A549 (cell line): ENCODE measurements at regions not wholly inside any gene's neighbourhood (a gene's known extent, or its start where the extent isn't known, plus 50 kb on each side); places are given as distances from the start of the nearest gene placed in this dataset.

Source experiments
- ATAC-seq, 2 experiments: fragments of 200-7000 bp in 1 of 2; fragments of >200 bp in 1 of 2; cut with Nextera tagmentation in 1 of 2; cut with Tn5 transposase in 1 of 2; 3 replicates each; pipeline versions ENCODE4 v1.8.0 to v1.9.1; 2018 to 2020; ENCODE audit warnings: mild to moderate bottlenecking in 1 of 2, moderate library complexity in 1 of 2
- CTCF ChIA-PET: fragments of 300-600 bp; sonication (Branson Sonifier 250); formaldehyde crosslinking; extraction: SDS; loops from one replicate; lab custom pipeline; 2021; ENCODE audit warnings: antibody characterized with exemption, inconsistent platforms; lab: Yijun Ruan, JAX
- POLR2A ChIA-PET: fragments of 350-600 bp; formaldehyde crosslinking; extraction: SDS; loops from one replicate; lab custom pipeline; 2021; ENCODE audit warnings: antibody characterized with exemption, inconsistent platforms; lab: Yijun Ruan, JAX
- DNase-seq, 2 experiments: peaks; one replicate each; pipeline versions ENCODE4 v3.0.0 to v3.0.0-alpha.2; 2011 to 2016; ENCODE audit warnings: low read depth in 1 of 2, low spot score in 1 of 2
- FAIRE-seq: peaks from 2 replicates; lab custom pipeline; 2011; peaks lifted over from hg19 to GRCh38; lab: Jason Lieb, UNC
- H3K27ac ChIP-seq, 2 experiments: fragments of >200 bp; sonication (Bioruptor Twin); formaldehyde crosslinking; 3 replicates each; pipeline ENCODE4 v1.5.1; 2016 to 2017
- H3K4me1 ChIP-seq: fragments of >200 bp; sonication (Bioruptor Twin); formaldehyde crosslinking; 3 replicates; pipeline ENCODE4 v1.6.1; 2016
- H3K4me2 ChIP-seq: fragments of >200 bp; sonication (Bioruptor Twin); formaldehyde crosslinking; 3 replicates; pipeline ENCODE4 v1.6.1; 2016
- H3K4me3 ChIP-seq: fragments of >200 bp; sonication (Bioruptor Twin); formaldehyde crosslinking; 3 replicates; pipeline ENCODE4 v1.5.1; 2016
- H3K9me3 ChIP-seq: fragments of >200 bp; sonication (Bioruptor Twin); formaldehyde crosslinking; 3 replicates; pipeline ENCODE4 v1.6.1; 2016
- BHLHE40 ChIP-seq: IDR thresholded peaks from 2 replicates; pipeline ENCODE4 v1.6.1; 2012; ENCODE audit warnings: low read depth, low read length, inconsistent platforms
- CBX2 ChIP-seq: fragments of 200-600 bp; sonication (generic); IDR thresholded peaks from 2 replicates; pipeline ENCODE4 v1.6.1; 2016; ENCODE audit warnings: low read depth, mild to moderate bottlenecking, borderline replicate concordance
- CHD4 ChIP-seq: fragments of 200-600 bp; sonication (generic); IDR thresholded peaks from 2 replicates; pipeline ENCODE4 v1.6.1; 2016; ENCODE audit warnings: antibody characterized with exemption, mild to moderate bottlenecking, borderline replicate concordance
- ELK1 ChIP-seq: fragments of 150-350 bp; IDR thresholded peaks from 2 replicates; pipeline ENCODE4 v1.6.1; 2014; ENCODE audit warnings: low read depth, mild to moderate bottlenecking, low read length
- EP300 ChIP-seq, 2 experiments: fragments of >200 bp; sonication (Bioruptor Twin); formaldehyde crosslinking; IDR thresholded peaks; 2 replicates in 1 of 2; 3 replicates in 1 of 2; pipeline ENCODE4 v1.6.1; 2016 to 2017
- ESRRA ChIP-seq: fragments of 150-350 bp; IDR thresholded peaks from 2 replicates; pipeline ENCODE4 v1.6.1; 2014; ENCODE audit warnings: mild to moderate bottlenecking, low read length, borderline replicate concordance
- FOSL2 ChIP-seq, 2 experiments: fragments of 450-650 bp in 1 of 2; fragments of >200 bp in 1 of 2; sonication (Bioruptor Twin) in 1 of 2; formaldehyde crosslinking; IDR thresholded peaks; 2 replicates each; pipeline versions ENCODE4 v1.5.0 to v1.6.1; 2016 to 2020; ENCODE audit warnings: mild to moderate bottlenecking in 1 of 2, moderate library complexity in 1 of 2
- HDAC2 ChIP-seq: fragments of 200-600 bp; sonication (generic); IDR thresholded peaks from 2 replicates; pipeline ENCODE4 v1.6.1; 2016
- HOXB5 ChIP-seq: fragments of 250-450 bp; sonication (Bioruptor Pico); IDR thresholded peaks from 2 replicates; pipeline ENCODE4 v1.5.0; 2020; ENCODE audit warnings: mild to moderate bottlenecking, moderate library complexity
- MAFK ChIP-seq: fragments of 450-650 bp; IDR thresholded peaks from 2 replicates; pipeline ENCODE4 v1.6.1; 2014; ENCODE audit not compliant: partially characterized antibody
- MAZ ChIP-seq: fragments of 150-350 bp; IDR thresholded peaks from 2 replicates; pipeline ENCODE4 v1.6.1; 2014; ENCODE audit warnings: antibody characterized with exemption, low read depth, low read length, borderline replicate concordance
- NPAS2 ChIP-seq: fragments of 250-450 bp; sonication (Bioruptor Pico); IDR thresholded peaks from 2 replicates; pipeline ENCODE4 v1.8.0; 2022; ENCODE audit warnings: mild to moderate bottlenecking, moderate library complexity, borderline replicate concordance
- PBX3 ChIP-seq: IDR thresholded peaks from 2 replicates; pipeline ENCODE4 v1.6.1; 2012
- POLR2AphosphoS2 ChIP-seq: conservative IDR thresholded peaks from 2 replicates; pipeline ENCODE4 v1.6.1; 2012; ENCODE audit warnings: low read length, improper control_type of control experiment, inconsistent platforms
- RAD21 ChIP-seq, 2 experiments: fragments of >200 bp in 1 of 2; sonication (Bioruptor Twin) in 1 of 2; formaldehyde crosslinking in 1 of 2; IDR thresholded peaks in 1 of 2; conservative IDR thresholded peaks in 1 of 2; 2 replicates in 1 of 2; 3 replicates in 1 of 2; pipeline ENCODE4 v1.6.1; 2012 to 2018; ENCODE audit warnings: inconsistent platforms in 1 of 2
- RCOR1 ChIP-seq: fragments of 150-350 bp; IDR thresholded peaks from 2 replicates; pipeline ENCODE4 v1.6.1; 2014; ENCODE audit warnings: antibody characterized with exemption, low read length, low read depth
- RNF2 ChIP-seq: fragments of 200-600 bp; sonication (generic); IDR thresholded peaks from 2 replicates; pipeline ENCODE4 v1.6.1; 2016; ENCODE audit warnings: low read depth, mild to moderate bottlenecking, antibody characterized with exemption, moderate library complexity, borderline replicate concordance
- ZFP36 ChIP-seq: fragments of 450-650 bp; IDR thresholded peaks from 2 replicates; pipeline ENCODE4 v1.6.1; 2014; ENCODE audit warnings: borderline replicate concordance; ENCODE audit not compliant: partially characterized antibody
- WGBS: methylation state at CpG from one replicate; pipeline ENCODE4 v1.1.6; 2017; ENCODE audit errors: missing lambda C conversion rate; 5-methylcytosine and 5-hydroxymethylcytosine counted together
- TF ChIP-seq, protein P1 (sequence below): fragments of >200 bp; sonication (Bioruptor Twin); formaldehyde crosslinking; IDR thresholded peaks from 3 replicates; pipeline ENCODE4 v1.5.1; 2016

GRCh38 chr15:25501828-25502446 lies 63.1 kb upstream of the UBE3A start:
- no peak for FAIRE-seq
- ChIA-PET POLR2A (no interaction called here), CTCF (interaction anchor here (0.7 kb wide), 1 partner anchor 134 kb away, joined by 3 read pairs; no protein-coding TSS in a partner anchor)
- peak in 1 of 2 experiments; percentile 37; a peak in 1 of 5 replicates for TF ChIP-seq RAD21 (conservative IDR thresholded peaks at IDR 0.05 in 1 of 2, IDR thresholded peaks at IDR 0.05 in 1 of 2)
- TF ChIP-seq, protein P1, sequence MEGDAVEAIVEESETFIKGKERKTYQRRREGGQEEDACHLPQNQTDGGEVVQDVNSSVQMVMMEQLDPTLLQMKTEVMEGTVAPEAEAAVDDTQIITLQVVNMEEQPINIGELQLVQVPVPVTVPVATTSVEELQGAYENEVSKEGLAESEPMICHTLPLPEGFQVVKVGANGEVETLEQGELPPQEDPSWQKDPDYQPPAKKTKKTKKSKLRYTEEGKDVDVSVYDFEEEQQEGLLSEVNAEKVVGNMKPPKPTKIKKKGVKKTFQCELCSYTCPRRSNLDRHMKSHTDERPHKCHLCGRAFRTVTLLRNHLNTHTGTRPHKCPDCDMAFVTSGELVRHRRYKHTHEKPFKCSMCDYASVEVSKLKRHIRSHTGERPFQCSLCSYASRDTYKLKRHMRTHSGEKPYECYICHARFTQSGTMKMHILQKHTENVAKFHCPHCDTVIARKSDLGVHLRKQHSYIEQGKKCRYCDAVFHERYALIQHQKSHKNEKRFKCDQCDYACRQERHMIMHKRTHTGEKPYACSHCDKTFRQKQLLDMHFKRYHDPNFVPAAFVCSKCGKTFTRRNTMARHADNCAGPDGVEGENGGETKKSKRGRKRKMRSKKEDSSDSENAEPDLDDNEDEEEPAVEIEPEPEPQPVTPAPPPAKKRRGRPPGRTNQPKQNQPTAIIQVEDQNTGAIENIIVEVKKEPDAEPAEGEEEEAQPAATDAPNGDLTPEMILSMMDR = 0 out of 3 replicates have a peak, but pooled peaks have one; percentile 22
- no peak for TF ChIP-seq ESRRA
- DNase-seq = peak in 1 of 2 experiments; percentile 19
- Histone ChIP-seq H3K4me3 (no peak overlapping the region), H3K4me2 (no peak overlapping the region), H3K27ac (no peak overlapping the region), H3K4me1 (no peaks in the 10 kb centered on the region), H3K9me3 (no peaks in the 10 kb centered on the region; the same call in 2 of the 3 replicates)
- WGBS = 13% methylated on average over 5 of the region's 5 CpGs
- no peak for ATAC-seq

DNA sequence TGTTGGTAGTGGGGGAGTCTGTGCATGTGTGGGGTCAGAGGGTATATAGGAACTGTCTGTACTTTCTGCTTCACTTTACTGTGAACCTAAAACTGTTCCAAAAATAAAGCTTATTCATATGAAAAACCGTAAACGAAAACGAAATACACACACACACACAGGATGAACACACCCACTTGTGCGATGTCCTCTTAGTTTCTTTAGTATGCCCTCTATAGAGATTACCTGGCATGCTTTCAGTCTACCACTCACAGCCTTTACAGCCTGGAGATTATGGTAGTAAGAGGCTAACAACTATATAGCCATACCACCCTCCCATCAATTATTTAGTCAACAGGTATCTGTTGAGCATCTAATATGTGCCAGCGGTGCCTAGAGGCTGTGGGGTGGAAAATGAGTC lies 60.0 kb upstream of the UBE3A start:
- no peak overlapping the region for H3K4me3 ChIP-seq
- FAIRE-seq (no peak), DNase-seq (no peak), ATAC-seq (no peak)
- H3K9me3 ChIP-seq = no peaks in the 10 kb centered on the region; the same call in 2 of the 3 replicates
- H3K4me2 ChIP-seq = no peak overlapping the region
- WGBS = 1% methylated on average over 4 of the region's 5 CpGs
- ChIA-PET POLR2A (no interaction called here), CTCF (no interaction called here)
- TF ChIP-seq ZFP36 (no peak), CBX2 (no peak)
- H3K27ac ChIP-seq = no peak overlapping the region
- H3K4me1 ChIP-seq = no peaks in the 10 kb centered on the region

GRCh38 chr15:25497934-25498333 lies 59.1 kb upstream of the UBE3A start:
- TF ChIP-seq RNF2 = no peak
- TF ChIP-seq FOSL2 (IDR thresholded peaks at IDR 0.05) = no peak
- TF ChIP-seq FOSL2 (CRISPR knock-in tag; IDR thresholded peaks at IDR 0.05) = no peak
- TF ChIP-seq HOXB5 (CRISPR knock-in tag) = no peak
- no peak for TF ChIP-seq MAFK
- TF ChIP-seq MAZ = no peak
- TF ChIP-seq BHLHE40 = no peak
- no peak for TF ChIP-seq ELK1
- TF ChIP-seq EP300 (IDR thresholded peaks at IDR 0.05) = no peak
- no peak for TF ChIP-seq NPAS2 (CRISPR knock-in tag)
- no peak for TF ChIP-seq RCOR1
- TF ChIP-seq HDAC2 = no peak
- no peak for TF ChIP-seq CHD4
- TF ChIP-seq PBX3 = no peak
- TF ChIP-seq POLR2AphosphoS2 = no peak
- no peak for TF ChIP-seq ZFP36
- TF ChIP-seq ESRRA = no peak
- no peak overlapping the region for H3K4me2 ChIP-seq
- no peak overlapping the region for H3K27ac ChIP-seq
- ChIA-PET POLR2A (no interaction called here), CTCF (interaction anchor here (0.5 kb wide), 1 partner anchor 677 kb away, joined by 3 read pairs; no protein-coding TSS in a partner anchor)
- no peak for ATAC-seq
- no peaks in the 10 kb centered on the region for H3K4me1 ChIP-seq
- H3K4me3 ChIP-seq = no peak overlapping the region
- no peak for DNase-seq
- FAIRE-seq = no peak
- 5% methylated on average over 3 of the region's 3 CpGs for WGBS
- no peaks in the 10 kb centered on the region; the same call in 2 of the 3 replicates for H3K9me3 ChIP-seq
